HG03103 (cell line): ENCODE measurements at regions not wholly inside any gene's neighbourhood (a gene's known extent, or its start where the extent isn't known, plus 50 kb on each side); places are given as distances from the start of the nearest gene placed in this dataset.
A peak's percentile ranks its signal among the peaks of the same experiment; 100 is the strongest.
"Not testable (repeated sequence)": the region's sequence is repeated elsewhere in the genome, so short reads cannot be mapped to it uniquely, and the experiment has no call there.

Source experiments
- ATAC-seq: cut with Tn5 transposase; IDR thresholded peaks from one replicate; pipeline ENCODE4 v1.9.1; 2021; ENCODE audit warnings: low read depth; ENCODE audit not compliant: unreplicated experiment

GRCh38 chr3:75237477-75237876 is 426.7 kb upstream of the FRG2C start:
- ATAC-seq = no peak

GRCh38 chr3:75241226-75241962 is 422.7 kb upstream of the FRG2C start:
- ATAC-seq = not testable (repeated sequence)

DNA sequence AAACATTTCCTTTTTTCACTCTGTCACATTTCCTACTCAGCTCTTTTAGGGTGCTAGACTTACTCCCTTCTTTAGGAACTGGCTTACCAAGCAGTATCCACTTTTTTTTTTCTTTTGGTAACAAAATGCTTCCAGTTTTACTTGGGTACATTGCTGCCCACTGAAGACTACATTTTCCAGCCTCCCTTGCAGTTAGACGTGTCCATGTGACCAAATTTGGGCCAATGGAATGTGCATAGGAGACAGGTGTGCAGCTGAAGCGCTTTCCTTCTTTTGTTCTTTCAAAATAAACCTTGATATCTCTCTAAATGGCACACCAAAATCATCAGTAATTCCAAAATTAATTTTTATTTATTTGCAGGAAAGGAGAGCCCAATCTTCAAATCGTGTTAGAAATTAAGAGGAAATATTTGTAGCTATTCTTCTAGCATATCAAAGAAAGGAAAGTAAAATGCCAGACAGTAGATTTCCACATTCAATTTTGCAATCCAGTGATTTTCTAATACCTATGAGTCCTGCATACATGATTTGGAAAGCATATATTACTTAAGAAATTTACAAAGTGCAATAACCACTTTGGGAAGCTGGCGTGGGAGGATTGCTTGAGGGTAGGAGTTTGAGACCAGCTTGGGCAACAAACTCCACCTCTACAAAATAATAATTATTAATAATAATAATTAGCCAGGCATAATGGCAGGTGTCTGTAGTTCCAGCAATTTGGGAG is 422.0 kb upstream of the FRG2C start:
- no peak for ATAC-seq

DNA sequence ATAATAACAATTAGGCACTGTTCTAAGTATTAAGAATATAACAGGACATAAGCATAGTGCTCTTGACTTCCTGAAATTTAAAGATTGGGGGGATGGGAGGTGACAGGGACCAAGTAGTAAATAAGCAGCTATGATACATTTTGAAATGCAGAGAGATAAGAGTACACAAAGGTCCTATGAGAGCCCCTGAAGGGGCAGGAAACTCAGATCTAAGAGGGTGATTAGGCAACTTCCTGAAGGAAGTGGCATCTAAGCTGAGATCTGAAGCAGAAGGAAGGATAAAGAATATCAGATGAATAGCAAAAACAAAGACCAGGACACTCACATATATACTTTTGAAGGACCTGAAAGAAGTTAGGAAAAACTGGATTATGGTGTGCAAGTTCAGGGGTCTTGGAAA is 415.2 kb upstream of the FRG2C start:
- ATAC-seq = no peak

- no peak for ATAC-seq
These were observed 409.4 kb upstream of the FRG2C start for GRCh38 chr3:75254685-75255084.

GRCh38 chr3:75258825-75259683 is 405.1 kb upstream of the FRG2C start:
- ATAC-seq = peak; percentile 60

DNA sequence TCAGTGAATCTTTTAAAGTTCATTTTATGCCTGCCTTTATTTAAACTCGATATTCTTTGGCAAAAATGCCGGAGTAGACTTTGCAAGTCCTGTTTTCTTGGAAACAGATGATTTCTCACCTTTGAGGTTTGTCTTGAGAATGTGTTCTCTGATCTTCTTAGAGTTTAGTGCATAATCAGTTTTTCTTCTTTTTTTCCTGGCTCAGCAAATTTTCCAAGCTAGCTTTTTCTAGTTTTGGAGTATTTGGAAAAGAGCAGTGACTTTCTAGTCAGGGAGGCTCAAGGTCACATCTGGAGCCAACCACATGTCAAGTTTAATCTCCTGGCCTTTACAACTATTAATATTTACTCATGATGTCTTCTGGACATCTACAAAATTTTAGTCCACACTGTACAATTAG is 403.2 kb upstream of the FRG2C start:
- not testable (repeated sequence) for ATAC-seq

GRCh38 chr3:75262661-75263060 is 401.5 kb upstream of the FRG2C start:
- ATAC-seq = no peak

DNA sequence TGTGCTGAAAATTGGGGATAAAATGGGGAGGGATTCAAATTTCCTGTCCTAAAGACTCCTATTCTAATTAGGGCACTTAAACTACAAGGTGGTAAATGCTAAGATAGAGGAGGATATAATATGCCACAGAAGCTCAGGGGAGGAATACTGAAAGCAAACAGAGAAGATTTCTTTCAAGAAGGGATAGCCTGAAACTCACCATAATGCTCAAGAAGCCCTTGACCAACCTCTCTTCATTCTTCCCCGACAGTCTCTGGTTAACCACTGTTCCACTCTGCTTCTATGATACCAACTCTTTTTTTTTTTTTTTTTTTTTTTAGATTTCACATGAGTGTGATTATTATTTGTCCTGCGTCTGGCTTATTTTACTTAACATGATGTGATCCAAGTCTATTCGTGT is 398.2 kb upstream of the FRG2C start:
- ATAC-seq = no peak

- ATAC-seq = not testable (repeated sequence)
These were observed 395.6 kb upstream of the FRG2C start for GRCh38 chr3:75268576-75268975.

GRCh38 chr3:75272237-75272636 is 391.9 kb upstream of the FRG2C start:
- ATAC-seq = not testable (repeated sequence)

DNA sequence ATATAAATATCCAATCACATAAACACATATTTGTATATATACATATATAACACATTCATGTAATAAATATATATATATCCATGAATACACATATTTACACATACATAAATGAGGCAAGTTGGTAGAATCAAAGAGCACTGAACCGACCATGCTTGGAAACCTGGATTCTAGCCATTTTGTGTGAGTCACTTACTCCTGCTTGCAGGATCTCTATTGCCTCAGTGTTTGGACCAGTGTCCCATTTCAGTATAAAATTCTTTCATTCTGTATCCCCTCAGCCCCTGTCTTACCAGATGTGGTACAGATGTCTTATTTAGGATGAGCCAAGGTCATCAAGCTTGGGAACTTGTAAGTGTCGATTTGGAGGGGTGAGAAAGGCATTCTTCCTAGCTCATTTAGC is 391.4 kb upstream of the FRG2C start:
- no peak for ATAC-seq

DNA sequence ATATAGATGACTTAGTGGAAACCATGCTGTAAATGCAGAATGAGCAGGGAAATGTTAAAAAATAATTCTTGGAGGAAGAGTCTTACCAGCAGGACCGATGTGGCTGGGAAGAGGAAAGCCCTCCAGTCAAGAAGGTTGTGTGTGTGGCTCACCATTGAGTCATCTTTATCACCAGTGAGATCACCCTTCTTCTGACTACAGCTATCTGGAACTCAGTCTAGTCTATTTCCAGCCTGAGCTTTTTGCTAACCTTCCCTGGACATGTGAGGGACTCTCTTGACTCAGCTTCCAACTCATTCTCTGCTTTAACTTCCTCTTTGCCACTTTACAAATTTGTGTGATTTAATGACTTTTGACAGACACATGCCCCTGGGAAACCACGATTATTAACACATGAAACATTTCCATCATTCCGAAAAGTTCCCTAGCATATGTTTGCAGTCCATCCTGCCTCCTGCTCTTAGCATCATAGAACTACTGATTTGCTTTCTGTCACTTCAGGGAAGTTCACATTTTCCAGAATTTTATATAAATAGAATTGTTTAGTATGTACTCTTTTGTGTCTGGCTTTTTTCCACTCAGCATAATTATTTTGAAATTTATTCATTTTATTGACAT is 378.5 kb upstream of the FRG2C start:
- ATAC-seq = not testable (repeated sequence)

DNA sequence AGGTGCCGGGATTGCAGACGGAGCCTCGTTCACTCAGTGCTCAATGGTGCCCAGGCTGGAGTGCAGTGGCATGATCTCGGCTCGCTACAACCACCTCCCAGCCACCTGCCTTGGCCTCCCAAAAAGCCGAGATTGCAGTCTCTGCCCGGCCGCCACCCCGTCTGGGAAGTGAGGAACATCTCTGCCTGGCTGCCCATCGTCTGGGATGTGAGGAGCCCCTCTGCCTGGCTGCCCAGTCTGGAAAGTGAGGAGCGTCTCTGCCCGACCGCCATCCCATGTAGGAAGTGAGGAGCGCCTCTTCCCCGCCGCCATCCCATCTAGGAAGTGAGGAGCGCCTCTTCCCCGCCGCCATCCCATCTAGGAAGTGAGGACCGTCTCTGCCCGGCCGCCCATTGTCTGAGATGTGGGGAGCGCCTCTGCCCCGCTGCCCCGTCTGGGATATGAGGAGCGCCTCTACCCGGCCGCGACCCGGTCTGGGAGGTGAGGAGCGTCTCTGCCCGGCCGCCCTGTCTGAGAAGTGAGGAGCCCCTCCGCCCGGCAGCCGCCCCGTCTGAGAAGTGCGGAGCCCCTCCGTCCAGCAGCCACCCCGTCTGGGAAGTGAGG is 375.1 kb upstream of the FRG2C start:
- not testable (repeated sequence) for ATAC-seq

DNA sequence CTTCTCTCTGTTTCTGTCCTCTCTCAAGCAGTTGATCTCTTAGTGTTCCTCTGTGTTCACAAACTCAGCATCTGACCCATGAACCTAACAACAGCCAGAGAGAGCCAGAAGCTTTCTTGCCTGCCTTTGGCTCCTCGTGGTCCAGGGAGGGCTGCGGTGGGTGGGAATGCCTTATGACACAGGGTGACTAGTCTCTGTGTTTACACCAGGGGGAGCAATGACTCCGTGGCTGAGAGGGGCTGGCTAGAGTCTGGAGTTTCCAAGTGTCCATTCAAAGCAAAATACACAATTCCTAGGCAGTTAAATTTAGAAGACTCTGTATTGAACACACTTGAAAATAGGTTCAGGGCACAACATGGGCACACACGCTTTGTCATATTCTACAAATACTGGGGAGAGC is 370.0 kb upstream of the FRG2C start:
- no peak for ATAC-seq

GRCh38 chr3:75295013-75295412 is 369.1 kb upstream of the FRG2C start:
- no peak for ATAC-seq

DNA sequence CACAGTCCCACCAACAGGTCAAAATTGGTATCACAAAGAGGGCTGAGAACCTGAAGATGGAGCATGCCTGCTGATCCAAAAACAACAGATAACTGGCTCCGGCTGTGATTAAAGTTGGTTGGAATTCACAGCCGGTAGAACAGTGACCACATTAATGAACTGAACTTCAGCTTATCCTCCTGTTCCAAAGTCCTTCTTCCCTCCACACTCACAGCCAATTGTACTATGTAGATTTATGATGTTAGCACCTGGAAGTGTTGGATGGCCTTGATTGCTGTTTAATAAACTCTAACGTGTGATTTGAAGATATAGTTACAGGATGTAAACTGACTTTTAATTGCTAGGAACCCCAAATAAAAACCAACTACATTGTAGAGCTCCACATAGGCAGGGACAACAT is 367.3 kb upstream of the FRG2C start:
- no peak for ATAC-seq

GRCh38 chr3:75300606-75301005 is 363.5 kb upstream of the FRG2C start:
- no peak for ATAC-seq

DNA sequence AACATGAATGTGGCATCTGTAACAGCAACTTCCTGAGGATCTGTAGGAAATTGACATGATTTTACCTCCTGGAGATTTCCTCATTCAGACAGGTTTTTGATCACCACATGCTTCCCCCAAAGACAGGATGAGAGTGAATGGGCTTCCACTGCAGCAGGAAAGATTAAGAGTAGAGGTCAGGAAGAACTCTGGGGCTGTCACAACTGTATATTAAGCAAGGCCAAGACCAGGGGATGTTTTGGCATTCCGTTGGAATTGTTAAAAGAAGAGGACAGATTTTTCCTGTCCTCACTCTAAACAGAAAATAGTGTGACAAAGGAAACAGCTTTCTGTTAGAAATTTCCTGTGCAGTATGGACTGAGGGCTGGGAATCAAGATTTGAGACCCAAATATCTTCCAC is 363.1 kb upstream of the FRG2C start:
- not testable (repeated sequence) for ATAC-seq

GRCh38 chr3:75303741-75304140 is 360.4 kb upstream of the FRG2C start:
- no peak for ATAC-seq
